Panc1 (cell line): ENCODE measurements at regions not wholly inside any gene's neighbourhood (a gene's known extent, or its start where the extent isn't known, plus 50 kb on each side); places are given as distances from the start of the nearest gene placed in this dataset.

Experiments
- ATAC-seq: fragments of 200-7000 bp; cut with Tn5 transposase; 2 replicates; pipeline ENCODE4 v1.9.1; 2020; ENCODE audit warnings: mild to moderate bottlenecking, moderate library complexity
- BruUV-seq: library from RNA; stranded (reverse); fragments of 400-500 nt; replicated peaks from 2 replicates; lab custom pipeline; 2021; lab: Mats Ljungman, UMichigan
- CTCF ChIA-PET: fragments of 300-600 bp; sonication (Branson Sonifier 250); formaldehyde crosslinking; loops from one replicate; lab custom pipeline; 2022; ENCODE audit warnings: antibody characterized with exemption; lab: Charles Lee
- POLR2A ChIA-PET: fragments of 300-600 bp; sonication (Branson Sonifier 250); formaldehyde crosslinking; loops from one replicate; lab custom pipeline; 2022; ENCODE audit warnings: antibody characterized with exemption; lab: Charles Lee
- DNase-seq: peaks from one replicate; pipeline ENCODE4 v3.0.0-alpha.2; 2010; ENCODE audit warnings: low read depth, low spot score
- H3K27ac ChIP-seq: 2 replicates; pipeline ENCODE4 v1.5.1; 2011; ENCODE audit warnings: mild to moderate bottlenecking, low read length, inconsistent platforms
- H3K27me3 ChIP-seq: fragments of 200-500 bp; sonication (Bioruptor generic); 2 replicates; pipeline ENCODE4 v1.6.0; 2014; ENCODE audit warnings: low read length, inconsistent platforms; ENCODE audit not compliant: control insufficient read depth, insufficient read depth
- H3K36me3 ChIP-seq: fragments of 200-500 bp; sonication (Bioruptor generic); 2 replicates; pipeline ENCODE4 v1.5.1; 2014; ENCODE audit warnings: inconsistent platforms, mild to moderate bottlenecking, low read length, moderate library complexity; ENCODE audit not compliant: control insufficient read depth, insufficient read depth
- H3K4me1 ChIP-seq: 2 replicates; pipeline ENCODE4 v1.5.1; 2011; ENCODE audit warnings: inconsistent platforms, mild to moderate bottlenecking, low read length, moderate library complexity; ENCODE audit not compliant: control insufficient read depth, insufficient read depth
- H3K4me3 ChIP-seq, 2 experiments: 2 replicates each; pipeline ENCODE4 v1.5.1; 2011 to 2012; ENCODE audit warnings: low read depth in 2 of 2, low read length in 2 of 2, mild to moderate bottlenecking in 2 of 2, inconsistent platforms in 1 of 2, moderate library complexity in 1 of 2
- H3K9me3 ChIP-seq: fragments of 200-500 bp; sonication (Bioruptor generic); 2 replicates; pipeline ENCODE4 v1.5.1; 2014; ENCODE audit warnings: low read depth, mild to moderate bottlenecking, inconsistent platforms, low read length, moderate library complexity; ENCODE audit not compliant: control insufficient read depth, insufficient read depth
- POLR2AphosphoS5 ChIP-seq: IDR thresholded peaks from 2 replicates; pipeline ENCODE4 v1.6.1; 2012; ENCODE audit warnings: mild to moderate bottlenecking, low read depth, low read length, moderate library complexity
- SIN3A ChIP-seq: IDR thresholded peaks from 2 replicates; pipeline ENCODE4 v1.6.1; 2012; ENCODE audit warnings: low read depth, mild to moderate bottlenecking, low read length, moderate library complexity, borderline replicate concordance; ENCODE audit not compliant: insufficient read depth
- TCF7L2 ChIP-seq: IDR thresholded peaks from 2 replicates; pipeline ENCODE4 v1.6.1; 2011; ENCODE audit warnings: mild to moderate bottlenecking, low read depth, low read length, inconsistent platforms
- in situ Hi-C: cut with HindIII; loops from 2 replicates; pipeline ENCODE4 v1.10.0; 2016; ENCODE audit warnings: low sequenced_read_pairs, low pct_unique_long_range_greater_than_20kb
- intact Hi-C: fragments of 100-400 bp; cut with micrococcal nuclease; formaldehyde crosslinking; loops from one replicate; pipeline ENCODE4 v1.10.0; 2022; ENCODE audit not compliant: unreplicated experiment
- TF ChIP-seq, protein P1 (sequence below), 2 experiments: IDR thresholded peaks; 2 replicates each; pipeline ENCODE4 v1.6.1; 2011 to 2012; ENCODE audit warnings: low read depth in 2 of 2, control low read depth in 1 of 2, low read length in 1 of 2, mild to moderate bottlenecking in 1 of 2, moderate library complexity in 1 of 2; ENCODE audit not compliant: insufficient read depth in 1 of 2
- TF ChIP-seq, protein P2 (sequence below): fragments of 450-650 bp; IDR thresholded peaks from 2 replicates; pipeline ENCODE4 v1.5.1; 2017; ENCODE audit warnings: mild to moderate bottlenecking

DNA sequence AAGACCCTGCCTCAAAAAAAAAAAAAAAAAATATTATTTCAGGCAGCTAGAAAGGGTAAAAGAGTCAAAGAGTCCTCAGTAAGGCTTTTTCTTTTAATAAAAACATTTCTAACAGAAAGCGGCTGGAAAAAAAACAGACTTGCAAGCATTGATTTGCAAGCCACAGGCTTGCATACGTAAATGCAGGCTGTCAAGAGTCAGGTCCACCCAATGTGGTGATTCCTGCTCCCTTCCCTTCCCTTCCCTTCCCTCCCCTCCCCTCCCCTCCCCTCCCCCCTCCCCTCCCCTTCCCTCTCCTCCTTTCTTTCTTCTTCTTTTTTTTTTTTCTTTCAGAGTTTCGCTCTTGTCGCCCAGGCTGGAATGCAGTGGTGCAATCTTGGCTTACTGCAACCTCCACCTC lies 74.4 kb upstream of the GULP1 start:
- TF ChIP-seq, protein P1, sequence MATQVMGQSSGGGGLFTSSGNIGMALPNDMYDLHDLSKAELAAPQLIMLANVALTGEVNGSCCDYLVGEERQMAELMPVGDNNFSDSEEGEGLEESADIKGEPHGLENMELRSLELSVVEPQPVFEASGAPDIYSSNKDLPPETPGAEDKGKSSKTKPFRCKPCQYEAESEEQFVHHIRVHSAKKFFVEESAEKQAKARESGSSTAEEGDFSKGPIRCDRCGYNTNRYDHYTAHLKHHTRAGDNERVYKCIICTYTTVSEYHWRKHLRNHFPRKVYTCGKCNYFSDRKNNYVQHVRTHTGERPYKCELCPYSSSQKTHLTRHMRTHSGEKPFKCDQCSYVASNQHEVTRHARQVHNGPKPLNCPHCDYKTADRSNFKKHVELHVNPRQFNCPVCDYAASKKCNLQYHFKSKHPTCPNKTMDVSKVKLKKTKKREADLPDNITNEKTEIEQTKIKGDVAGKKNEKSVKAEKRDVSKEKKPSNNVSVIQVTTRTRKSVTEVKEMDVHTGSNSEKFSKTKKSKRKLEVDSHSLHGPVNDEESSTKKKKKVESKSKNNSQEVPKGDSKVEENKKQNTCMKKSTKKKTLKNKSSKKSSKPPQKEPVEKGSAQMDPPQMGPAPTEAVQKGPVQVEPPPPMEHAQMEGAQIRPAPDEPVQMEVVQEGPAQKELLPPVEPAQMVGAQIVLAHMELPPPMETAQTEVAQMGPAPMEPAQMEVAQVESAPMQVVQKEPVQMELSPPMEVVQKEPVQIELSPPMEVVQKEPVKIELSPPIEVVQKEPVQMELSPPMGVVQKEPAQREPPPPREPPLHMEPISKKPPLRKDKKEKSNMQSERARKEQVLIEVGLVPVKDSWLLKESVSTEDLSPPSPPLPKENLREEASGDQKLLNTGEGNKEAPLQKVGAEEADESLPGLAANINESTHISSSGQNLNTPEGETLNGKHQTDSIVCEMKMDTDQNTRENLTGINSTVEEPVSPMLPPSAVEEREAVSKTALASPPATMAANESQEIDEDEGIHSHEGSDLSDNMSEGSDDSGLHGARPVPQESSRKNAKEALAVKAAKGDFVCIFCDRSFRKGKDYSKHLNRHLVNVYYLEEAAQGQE (IDR thresholded peaks at IDR 0.05; ENCODE audit: insufficient read depth in 1 of 2, low read depth in 2 of 2, low read length in 1 of 2) = no peak
- TF ChIP-seq POLR2AphosphoS5 (no peak), TCF7L2 (no peak), SIN3A (no peak)
- TF ChIP-seq, protein P2, sequence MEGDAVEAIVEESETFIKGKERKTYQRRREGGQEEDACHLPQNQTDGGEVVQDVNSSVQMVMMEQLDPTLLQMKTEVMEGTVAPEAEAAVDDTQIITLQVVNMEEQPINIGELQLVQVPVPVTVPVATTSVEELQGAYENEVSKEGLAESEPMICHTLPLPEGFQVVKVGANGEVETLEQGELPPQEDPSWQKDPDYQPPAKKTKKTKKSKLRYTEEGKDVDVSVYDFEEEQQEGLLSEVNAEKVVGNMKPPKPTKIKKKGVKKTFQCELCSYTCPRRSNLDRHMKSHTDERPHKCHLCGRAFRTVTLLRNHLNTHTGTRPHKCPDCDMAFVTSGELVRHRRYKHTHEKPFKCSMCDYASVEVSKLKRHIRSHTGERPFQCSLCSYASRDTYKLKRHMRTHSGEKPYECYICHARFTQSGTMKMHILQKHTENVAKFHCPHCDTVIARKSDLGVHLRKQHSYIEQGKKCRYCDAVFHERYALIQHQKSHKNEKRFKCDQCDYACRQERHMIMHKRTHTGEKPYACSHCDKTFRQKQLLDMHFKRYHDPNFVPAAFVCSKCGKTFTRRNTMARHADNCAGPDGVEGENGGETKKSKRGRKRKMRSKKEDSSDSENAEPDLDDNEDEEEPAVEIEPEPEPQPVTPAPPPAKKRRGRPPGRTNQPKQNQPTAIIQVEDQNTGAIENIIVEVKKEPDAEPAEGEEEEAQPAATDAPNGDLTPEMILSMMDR = no peak
- no peak overlapping the region for H3K27ac ChIP-seq
- in situ Hi-C loops (no loop called here), intact Hi-C loops (no loop called here)
- no peaks in the 10 kb centered on the region for H3K4me1 ChIP-seq
- H3K9me3 ChIP-seq = no peaks in the 10 kb centered on the region
- no TSS peak for BruUV-seq
- POLR2A ChIA-PET = no interaction called here
- CTCF ChIA-PET = no interaction called here
- no peak overlapping the region for H3K4me3 ChIP-seq
- DNase-seq = no peak
- H3K27me3 ChIP-seq = no peaks in the 10 kb centered on the region
- ATAC-seq = no peak
- no peaks in the 10 kb centered on the region for H3K36me3 ChIP-seq

DNA sequence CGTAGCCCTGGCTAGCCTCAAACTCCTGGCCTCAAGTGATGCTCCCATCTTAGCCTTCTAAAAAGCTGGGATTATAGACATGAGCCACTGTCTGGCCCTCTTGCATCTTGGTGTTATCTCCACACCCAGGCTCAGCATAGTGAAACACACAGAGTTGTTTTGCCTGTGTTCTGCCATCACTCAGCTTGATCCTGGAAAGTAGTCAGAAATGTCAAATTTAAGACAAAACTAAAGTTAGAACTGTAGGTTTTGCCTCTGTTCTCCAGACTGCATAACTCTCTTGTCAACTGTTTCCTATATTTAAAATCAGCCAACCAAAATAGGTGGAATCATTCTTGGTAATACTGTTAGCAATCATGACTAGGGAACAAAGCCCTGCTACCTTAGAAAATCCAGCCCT lies 72.1 kb upstream of the GULP1 start:
- no peaks in the 10 kb centered on the region for H3K9me3 ChIP-seq
- no TSS peak for BruUV-seq
- in situ Hi-C loops (no loop called here), intact Hi-C loops (no loop called here)
- no peak for ATAC-seq
- POLR2A ChIA-PET = no interaction called here
- no peaks in the 10 kb centered on the region for H3K27me3 ChIP-seq
- no peaks in the 10 kb centered on the region for H3K4me1 ChIP-seq
- no peak for DNase-seq
- H3K4me3 ChIP-seq = no peak overlapping the region
- CTCF ChIA-PET = no interaction called here
- H3K27ac ChIP-seq = no peak overlapping the region
- H3K36me3 ChIP-seq = no peaks in the 10 kb centered on the region
- no peak for TF ChIP-seq POLR2AphosphoS5
- TF ChIP-seq, protein P2 = no peak
- TF ChIP-seq, protein P1 (IDR thresholded peaks at IDR 0.05; ENCODE audit: insufficient read depth in 1 of 2, low read depth in 2 of 2, low read length in 1 of 2) = no peak
- no peak for TF ChIP-seq TCF7L2
- no peak for TF ChIP-seq SIN3A
